T-cell (primary cell): ENCODE measurements at regions not wholly inside any gene's neighbourhood (a gene's known extent, or its start where the extent isn't known, plus 50 kb on each side); places are given as distances from the start of the nearest gene placed in this dataset.

Experiments used
- ATAC-seq, 4 experiments: fragments of 200-7000 bp in 3 of 4; fragments of 150-1000 bp in 1 of 4; cut with Tn5 transposase; replicated peaks in 1 of 4; 1 replicate in 3 of 4; 2 replicates in 1 of 4; pipeline ENCODE4 v1.10.0; 2021; ENCODE audit warnings: moderate library complexity in 3 of 4, mild to moderate bottlenecking in 2 of 4, moderate number of reproducible peaks in 1 of 4
- CTCF ChIA-PET, 2 donors: fragments of 300-600 bp; sonication (Branson Sonifier 250); formaldehyde crosslinking; loops; one replicate each; lab custom pipeline; 2022; ENCODE audit warnings: antibody characterized with exemption in 2 of 2; lab: Charles Lee
- POLR2A ChIA-PET, 2 donors: fragments of 300-600 bp; sonication (Branson Sonifier 250); formaldehyde crosslinking; loops; one replicate each; lab custom pipeline; 2022; ENCODE audit warnings: antibody characterized with exemption in 2 of 2; lab: Charles Lee
- DNase-seq, 35 experiments: peaks; one replicate each; pipeline versions ENCODE4 v3.0.0 to v3.0.0-alpha.2; 2013 to 2023
- H3K27ac ChIP-seq: one replicate; pipeline ENCODE4 v1.5.1; 2013; ENCODE audit warnings: low read length
- H3K27me3 ChIP-seq, 2 experiments: replicated peaks in 1 of 2; 1 replicate in 1 of 2; 2 replicates in 1 of 2; pipeline versions ENCODE4 v1.6.1 to v1.7.0; 2013; ENCODE audit warnings: low read length in 1 of 2, mixed read lengths in 1 of 2; ENCODE audit not compliant: control insufficient read depth in 2 of 2, insufficient read depth in 2 of 2; ENCODE audit errors: extremely low read depth in 1 of 2
- H3K36me3 ChIP-seq, 2 donors: 1 replicate in 1 of 2; 2 replicates in 1 of 2; pipeline versions ENCODE4 v1.6.1 to v1.7.0; 2013; ENCODE audit warnings: low read length in 1 of 2; ENCODE audit not compliant: control insufficient read depth in 2 of 2, insufficient read depth in 1 of 2; ENCODE audit errors: extremely low read depth in 1 of 2
- H3K4me1 ChIP-seq, 2 experiments: 1 replicate in 1 of 2; 2 replicates in 1 of 2; pipeline versions ENCODE4 v1.6.1 to v1.7.0; 2013; ENCODE audit warnings: low read length in 2 of 2, mixed read lengths in 1 of 2; ENCODE audit not compliant: insufficient read depth in 2 of 2, control insufficient read depth in 1 of 2; ENCODE audit errors: extremely low read depth in 1 of 2
- H3K4me3 ChIP-seq, 2 donors: 1 replicate in 1 of 2; 2 replicates in 1 of 2; pipeline versions ENCODE4 v1.5.1 to v1.7.0; 2013; ENCODE audit warnings: mild to moderate bottlenecking in 2 of 2, low read length in 1 of 2, moderate library complexity in 1 of 2; ENCODE audit not compliant: control insufficient read depth in 1 of 2; ENCODE audit errors: extremely low read depth in 1 of 2
- H3K9me3 ChIP-seq: 2 replicates; pipeline ENCODE4 v1.7.0; 2013
- H3K27ac Mint-ChIP-seq, 2 donors: one replicate each; pipeline ENCODE4 v1.8.0; 2020 to 2021; ENCODE audit warnings: mild to moderate bottlenecking in 2 of 2, mixed read lengths in 2 of 2
- H3K27me3 Mint-ChIP-seq, 2 donors: one replicate each; pipeline ENCODE4 v1.8.0; 2021 to 2022; ENCODE audit warnings: mixed read lengths in 2 of 2
- H3K36me3 Mint-ChIP-seq: one replicate; pipeline ENCODE4 v1.8.0; 2021; ENCODE audit warnings: mixed read lengths
- H3K4me1 Mint-ChIP-seq, 3 donors: one replicate each; pipeline ENCODE4 v1.8.0; 2020 to 2022; ENCODE audit warnings: mixed read lengths in 3 of 3, mild to moderate bottlenecking in 1 of 3
- H3K4me3 Mint-ChIP-seq, 3 donors: one replicate each; pipeline ENCODE4 v1.8.0; 2020 to 2022; ENCODE audit warnings: mild to moderate bottlenecking in 3 of 3, mixed read lengths in 3 of 3, moderate library complexity in 3 of 3
- H3K9me3 Mint-ChIP-seq, 3 donors: one replicate each; pipeline ENCODE4 v1.8.0; 2020 to 2022; ENCODE audit warnings: mixed read lengths in 3 of 3
- WGBS: methylation state at CpG from one replicate; pipeline ENCODE4 v1.1.5; 2013; ENCODE audit warnings: missing lambda C conversion rate; ENCODE audit not compliant: insufficient coverage; 5-methylcytosine and 5-hydroxymethylcytosine counted together

GRCh38 chr4:18894928-18895327, 873.4 kb upstream of the LCORL start:
- Histone ChIP-seq H3K27ac (no peak overlapping the region), H3K36me3 (no peaks in the 10 kb centered on the region), H3K9me3 (no peaks in the 10 kb centered on the region), H3K4me3 (no peak overlapping the region), H3K27me3 (no peaks in the 10 kb centered on the region), H3K4me1 (no peaks in the 10 kb centered on the region)
- DNase-seq, result no peak
- Mint-ChIP-seq H3K27me3 (no peaks in the 10 kb centered on the region), H3K27ac (no peak overlapping the region), H3K36me3 (no peaks in the 10 kb centered on the region), H3K4me1 (no peaks in the 10 kb centered on the region), H3K4me3 (no peak overlapping the region), H3K9me3 (peaks cover 7 to 20% (median 10%) of the 10 kb centered on the region in 3 donors)
- WGBS, result no CpG with 5 or more reads among the region's 2 CpGs
- ChIA-PET CTCF (no interaction called here), POLR2A (no interaction called here)
- ATAC-seq, result no peak

- H3K4me3 Mint-ChIP-seq, result no peak overlapping the region
- POLR2A ChIA-PET, result no interaction called here
- 71% methylated on average over 2 of the region's 3 CpGs for WGBS
These were observed 860.9 kb upstream of the LCORL start for GRCh38 chr4:18882468-18882867.

GRCh38 chr4:18881556-18881955, 860.0 kb upstream of the LCORL start:
- Histone ChIP-seq H3K4me1 (no peaks in the 10 kb centered on the region), H3K9me3 (no peaks in the 10 kb centered on the region), H3K27ac (no peak overlapping the region), H3K36me3 (no peaks in the 10 kb centered on the region), H3K27me3 (no peaks in the 10 kb centered on the region), H3K4me3 (no peak overlapping the region)
- DNase-seq, result no peak
- no CpG with 5 or more reads among the region's 1 CpG for WGBS
- Mint-ChIP-seq H3K4me1 (no peaks in the 10 kb centered on the region), H3K36me3 (no peaks in the 10 kb centered on the region), H3K27me3 (no peaks in the 10 kb centered on the region), H3K4me3 (no peak overlapping the region), H3K27ac (no peak overlapping the region), H3K9me3 (peaks cover 5 to 18% (median 17%) of the 10 kb centered on the region in 3 donors)
- ChIA-PET CTCF (no interaction called here), POLR2A (no interaction called here)
- ATAC-seq, result no peak

More at GRCh38 chr4:18882468-18882867, 860.9 kb upstream of the LCORL start:
- no peak overlapping the region for H3K27ac ChIP-seq
- CTCF ChIA-PET, result no interaction called here
- no peaks in the 10 kb centered on the region for H3K27me3 ChIP-seq
- H3K27me3 Mint-ChIP-seq, result no peaks in the 10 kb centered on the region
- DNase-seq (no peak), ATAC-seq (no peak)
- peaks cover 5 to 15% (median 13%) of the 10 kb centered on the region in 3 donors for H3K9me3 Mint-ChIP-seq
- H3K36me3 Mint-ChIP-seq, result no peaks in the 10 kb centered on the region
- H3K27ac Mint-ChIP-seq, result no peak overlapping the region
- H3K9me3 ChIP-seq, result no peaks in the 10 kb centered on the region
- H3K4me1 Mint-ChIP-seq, result no peaks in the 10 kb centered on the region
- H3K36me3 ChIP-seq, result no peaks in the 10 kb centered on the region
- no peaks in the 10 kb centered on the region for H3K4me1 ChIP-seq
- H3K4me3 ChIP-seq, result no peak overlapping the region

GRCh38 chr4:18880871-18881270, 859.3 kb upstream of the LCORL start:
- Histone ChIP-seq H3K27me3 (no peaks in the 10 kb centered on the region), H3K4me3 (no peak overlapping the region), H3K36me3 (no peaks in the 10 kb centered on the region), H3K9me3 (no peaks in the 10 kb centered on the region), H3K4me1 (no peaks in the 10 kb centered on the region), H3K27ac (no peak overlapping the region)
- DNase-seq, result no peak
- Mint-ChIP-seq H3K27ac (no peak overlapping the region), H3K4me1 (no peaks in the 10 kb centered on the region), H3K27me3 (no peaks in the 10 kb centered on the region), H3K4me3 (no peak overlapping the region), H3K9me3 (peaks cover 5 to 18% (median 17%) of the 10 kb centered on the region in 3 donors), H3K36me3 (no peaks in the 10 kb centered on the region)
- no CpG with 5 or more reads among the region's 2 CpGs for WGBS
- POLR2A ChIA-PET, result no interaction called here
- CTCF ChIA-PET, result no interaction called here
- no peak for ATAC-seq

GRCh38 chr4:18878561-18878960, 857.0 kb upstream of the LCORL start:
- Mint-ChIP-seq H3K27me3 (no peaks in the 10 kb centered on the region), H3K27ac (no peak overlapping the region), H3K9me3 (peaks cover 15 to 22% (median 21%) of the 10 kb centered on the region in 3 donors), H3K4me1 (no peaks in the 10 kb centered on the region), H3K36me3 (no peaks in the 10 kb centered on the region), H3K4me3 (no peak overlapping the region)
- Histone ChIP-seq H3K27me3 (no peaks in the 10 kb centered on the region), H3K4me1 (no peaks in the 10 kb centered on the region), H3K36me3 (no peaks in the 10 kb centered on the region), H3K27ac (no peak overlapping the region), H3K4me3 (no peak overlapping the region), H3K9me3 (no peaks in the 10 kb centered on the region)
- WGBS, result no CpG with 5 or more reads among the region's 1 CpG
- no peak for ATAC-seq
- no peak for DNase-seq
- POLR2A ChIA-PET, result no interaction called here
- CTCF ChIA-PET, result no interaction called here

GRCh38 chr4:18869166-18869565, 847.6 kb upstream of the LCORL start:
- no peak overlapping the region for H3K27ac Mint-ChIP-seq
- H3K36me3 Mint-ChIP-seq, result no peaks in the 10 kb centered on the region
- POLR2A ChIA-PET, result no interaction called here
- H3K9me3 Mint-ChIP-seq, result peaks cover 4 to 10% (median 7%) of the 10 kb centered on the region in 3 donors
- H3K36me3 ChIP-seq, result no peaks in the 10 kb centered on the region
- H3K27ac ChIP-seq, result no peak overlapping the region
- no peak overlapping the region for H3K4me3 ChIP-seq
- DNase-seq (no peak), ATAC-seq (no peak)
- peaks cover 2% of the 10 kb centered on the region for H3K9me3 ChIP-seq
- H3K4me1 ChIP-seq, result no peaks in the 10 kb centered on the region
- CTCF ChIA-PET, result no interaction called here
- H3K27me3 Mint-ChIP-seq, result no peaks in the 10 kb centered on the region
- H3K4me3 Mint-ChIP-seq, result no peak overlapping the region
- H3K4me1 Mint-ChIP-seq, result no peaks in the 10 kb centered on the region
- WGBS, result no CpG with 5 or more reads among the region's 1 CpG
- no peaks in the 10 kb centered on the region for H3K27me3 ChIP-seq
